HG03457 (cell line): ENCODE measurements at regions not wholly inside any gene's neighbourhood (a gene's known extent, or its start where the extent isn't known, plus 50 kb on each side); places are given as distances from the start of the nearest gene placed in this dataset.

Experiments
- ATAC-seq: cut with Tn5 transposase; IDR thresholded peaks from one replicate; pipeline ENCODE4 v1.9.1; 2021; ENCODE audit warnings: moderate number of reproducible peaks; ENCODE audit not compliant: unreplicated experiment

DNA sequence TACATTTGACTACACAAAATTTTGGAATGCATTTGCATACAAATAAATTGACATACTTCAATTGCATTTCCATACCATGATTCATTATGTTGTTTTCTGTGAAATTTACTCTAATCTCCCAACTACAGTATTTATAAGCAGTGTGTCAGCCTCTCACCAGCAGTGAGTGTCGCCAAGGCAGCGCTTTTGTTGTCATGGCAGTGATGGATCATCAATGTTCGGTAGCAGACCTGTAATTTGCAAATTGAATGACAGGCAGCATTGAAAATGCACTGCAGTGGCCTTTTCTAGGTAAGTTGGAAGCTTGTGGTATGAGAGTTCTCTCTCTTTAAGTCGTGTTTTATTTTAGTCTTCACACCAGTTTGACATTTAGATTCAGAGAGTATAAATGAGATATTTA is 534.1 kb downstream of the PCDH17 start:
- no peak for ATAC-seq

DNA sequence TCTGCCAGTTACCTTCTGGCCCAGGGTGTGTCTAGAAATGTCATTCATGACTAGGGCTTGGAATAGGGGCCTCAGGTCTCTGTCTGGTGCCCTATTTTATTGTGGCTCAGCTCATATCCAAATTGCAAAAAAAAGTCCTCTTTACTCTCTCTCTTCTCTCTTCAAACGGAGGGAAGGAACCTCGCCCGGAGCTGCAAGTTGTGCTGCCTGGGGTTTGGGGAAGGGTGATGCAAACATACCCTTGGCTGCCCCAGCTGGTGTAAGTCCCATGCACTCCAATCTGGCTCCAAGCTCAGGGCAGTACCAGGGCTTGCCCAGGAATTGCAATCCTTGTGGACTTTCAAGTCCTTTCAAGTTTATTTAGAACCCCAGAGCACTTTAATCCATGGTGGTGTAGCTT is 549.6 kb downstream of the PCDH17 start:
- ATAC-seq = no peak

DNA sequence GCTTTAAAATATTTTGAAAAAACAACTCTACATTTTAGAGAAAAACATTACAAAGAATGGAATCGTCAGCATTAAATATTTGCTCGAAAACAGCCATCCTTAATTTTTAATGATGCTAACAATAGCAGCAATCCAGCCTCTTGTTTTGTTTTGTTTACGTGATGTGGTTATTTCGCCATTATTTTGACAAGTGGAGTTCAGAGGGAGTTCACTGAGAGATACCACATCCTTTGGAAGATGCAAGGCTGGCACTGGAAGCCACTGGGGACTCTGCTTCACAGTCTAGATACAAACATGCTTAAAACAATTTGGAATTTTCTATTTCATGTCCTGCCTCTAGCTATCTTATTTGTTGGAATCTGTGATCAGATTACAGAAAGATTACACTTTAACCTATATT is 556.3 kb downstream of the PCDH17 start:
- ATAC-seq = no peak

DNA sequence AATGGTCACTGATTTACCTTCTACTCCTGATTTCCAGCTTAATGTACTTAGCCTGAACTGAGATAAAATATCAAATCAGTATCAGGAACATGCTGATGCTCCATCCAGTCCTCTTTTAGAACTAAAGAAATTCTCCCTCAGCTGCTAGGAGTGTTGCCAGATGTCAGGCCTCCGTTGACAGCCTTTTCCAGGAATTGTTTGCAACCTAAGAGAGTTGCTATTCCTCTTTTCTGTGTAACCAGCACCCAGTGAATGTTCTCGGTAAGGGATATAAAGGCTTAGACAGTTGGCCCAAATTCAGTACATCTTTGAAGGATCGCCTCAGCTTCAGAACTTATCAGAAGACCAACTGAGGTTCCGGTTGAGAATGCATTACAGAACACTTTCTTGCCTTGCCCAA is 559.0 kb downstream of the PCDH17 start:
- no peak for ATAC-seq

DNA sequence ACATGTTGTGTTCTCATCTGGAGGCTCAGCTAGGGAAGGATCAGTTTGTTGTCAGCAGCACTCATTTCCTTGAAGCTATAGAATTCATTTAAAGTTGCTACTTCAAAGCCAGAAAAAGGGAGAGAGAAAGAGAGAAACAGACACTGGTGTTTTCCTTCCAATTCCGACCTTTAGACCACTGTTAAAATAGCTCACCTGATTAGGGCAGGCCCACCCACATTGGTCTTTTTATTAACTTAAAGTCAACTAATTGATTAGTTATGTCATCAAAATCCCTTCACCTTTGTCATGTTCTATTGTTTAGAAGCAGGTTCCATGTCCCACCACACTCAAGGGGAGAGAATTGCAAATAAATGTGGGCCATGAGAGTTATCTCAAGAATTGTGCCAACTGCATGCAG is 560.2 kb downstream of the PCDH17 start:
- no peak for ATAC-seq

DNA sequence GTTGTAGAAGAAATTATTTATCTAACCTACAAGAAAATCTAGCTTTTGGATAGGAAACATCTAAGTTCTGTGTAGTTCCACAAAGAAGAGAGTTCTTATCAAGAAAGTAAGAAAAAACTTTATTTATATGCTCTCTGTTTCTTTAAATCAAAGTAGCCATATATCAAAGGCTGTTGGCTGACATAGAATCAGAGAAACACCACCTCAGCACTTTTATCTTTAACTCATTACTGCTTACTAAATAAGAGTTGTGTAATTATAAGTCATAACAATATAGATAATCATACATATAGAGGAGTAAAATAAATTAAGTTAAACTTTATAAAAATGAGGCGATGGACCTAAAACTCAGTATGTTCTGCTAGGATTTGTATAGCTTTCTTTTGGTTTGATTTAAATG is 570.6 kb downstream of the PCDH17 start:
- no peak for ATAC-seq

DNA sequence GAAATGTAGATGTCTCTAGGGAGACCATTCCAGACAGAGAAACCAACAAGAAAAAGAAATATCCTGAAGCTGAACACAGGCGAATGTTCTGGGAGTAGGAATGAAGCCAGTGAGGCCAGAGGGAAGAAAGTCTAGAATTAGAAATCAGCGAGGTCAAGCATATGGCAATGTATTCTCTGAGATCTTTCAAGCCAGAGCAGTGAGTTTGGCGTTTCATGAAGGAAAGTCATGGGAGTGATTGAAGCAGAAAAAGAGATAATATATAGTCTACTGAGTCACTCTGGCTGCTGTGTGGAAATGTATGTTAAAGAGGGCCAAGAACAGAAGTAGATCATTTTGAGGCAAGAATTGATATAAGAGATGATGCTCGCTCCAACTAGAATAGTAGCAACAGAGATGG is 576.0 kb downstream of the PCDH17 start:
- ATAC-seq = no peak

DNA sequence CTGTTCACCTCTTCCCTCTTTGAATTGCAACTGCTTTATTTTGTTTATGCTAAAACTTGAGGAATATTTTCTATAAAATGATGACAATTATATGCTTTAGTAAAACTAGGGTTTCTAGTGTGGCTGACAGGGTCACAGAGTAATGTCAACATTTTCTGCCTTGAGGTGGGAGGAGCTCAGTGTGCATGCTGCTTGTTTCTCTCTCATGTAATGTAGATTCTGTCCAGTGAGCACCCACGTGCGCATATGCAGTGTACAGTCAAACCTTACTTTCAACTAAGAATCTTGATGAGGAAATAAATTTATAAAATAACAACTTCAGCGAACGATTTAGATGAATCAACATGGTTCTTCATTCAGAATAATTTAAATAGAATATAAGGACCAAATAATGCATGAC is 603.9 kb downstream of the PCDH17 start:
- ATAC-seq = no peak

DNA sequence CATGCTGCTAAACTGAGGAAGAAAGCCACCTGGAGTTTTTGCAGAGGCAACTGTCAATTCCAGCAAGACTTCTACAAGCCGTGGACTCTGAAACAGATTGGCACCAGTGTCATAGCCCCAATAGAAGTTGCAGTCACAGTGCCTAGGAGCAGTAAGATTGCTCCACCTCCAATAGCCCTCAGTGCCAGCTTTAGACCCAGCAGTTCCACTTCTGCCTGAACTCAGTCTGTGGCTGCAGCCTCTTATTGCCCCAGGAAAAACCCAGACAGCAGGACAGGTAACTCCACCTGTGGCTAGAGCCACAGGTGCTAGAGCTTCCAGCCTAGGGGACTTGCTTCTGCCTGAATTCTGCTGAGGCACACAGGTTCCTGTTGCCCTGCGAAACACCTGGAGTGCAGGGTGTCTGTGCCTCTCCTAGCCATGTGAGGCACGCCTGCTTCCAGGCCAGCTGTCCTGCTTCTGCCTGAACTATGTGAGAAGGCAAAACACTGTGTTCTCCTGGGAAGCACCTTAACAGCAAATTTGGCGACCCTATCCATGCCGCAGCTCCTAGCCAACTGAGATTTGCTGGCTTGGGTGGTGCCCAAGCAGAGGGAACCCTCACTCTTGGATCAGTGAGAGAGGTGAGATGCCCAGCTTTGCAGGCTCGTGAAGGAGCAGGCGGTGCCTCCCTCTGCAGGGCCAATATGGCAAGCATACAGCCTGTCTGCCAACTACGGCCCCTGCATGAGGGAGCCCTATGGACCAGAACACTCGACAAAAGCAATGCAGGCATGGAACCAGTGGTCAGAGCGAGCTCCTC is 607.6 kb downstream of the PCDH17 start:
- no peak for ATAC-seq

DNA sequence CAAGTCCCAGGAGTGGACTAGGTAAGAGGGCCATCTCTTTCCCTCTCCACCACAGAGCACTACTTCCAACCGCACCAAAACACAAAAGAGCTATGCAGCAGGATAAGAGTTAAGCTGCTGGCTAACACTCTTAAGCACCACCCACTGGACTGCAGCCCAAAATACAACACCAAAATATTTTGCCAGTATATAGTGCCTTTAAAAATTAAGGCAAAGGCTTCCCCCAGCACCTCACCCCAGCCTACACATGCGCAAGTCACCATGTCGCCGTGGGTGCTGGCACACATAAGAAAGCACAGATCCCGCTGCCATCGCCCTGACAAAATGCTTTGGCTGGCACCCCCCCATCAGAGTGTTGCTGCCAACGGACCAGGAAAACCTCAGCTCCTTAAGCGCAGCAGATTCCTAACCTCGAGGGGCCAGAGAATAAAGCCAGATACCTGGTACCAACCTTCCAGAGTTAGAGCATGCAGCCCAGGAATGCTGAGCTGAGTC is 608.3 kb downstream of the PCDH17 start:
- no peak for ATAC-seq

DNA sequence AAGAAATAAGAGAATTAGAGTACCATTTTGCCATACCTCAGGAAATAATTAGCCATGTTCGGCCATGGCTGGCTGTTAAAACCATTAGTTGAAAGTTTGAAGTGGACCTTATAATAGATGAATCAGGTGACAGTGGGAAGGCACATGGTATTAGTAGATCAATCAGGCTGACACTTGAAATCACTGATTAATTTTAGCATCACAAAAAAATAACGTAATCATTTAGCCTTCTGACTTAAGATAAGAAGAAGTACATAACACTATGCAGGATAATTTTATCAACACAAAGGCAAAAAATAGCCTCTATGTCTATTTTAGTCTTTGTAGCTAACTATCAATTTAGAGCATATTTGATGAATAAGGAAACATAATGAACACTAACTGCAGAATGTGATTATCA is 615.5 kb downstream of the PCDH17 start:
- ATAC-seq = no peak

DNA sequence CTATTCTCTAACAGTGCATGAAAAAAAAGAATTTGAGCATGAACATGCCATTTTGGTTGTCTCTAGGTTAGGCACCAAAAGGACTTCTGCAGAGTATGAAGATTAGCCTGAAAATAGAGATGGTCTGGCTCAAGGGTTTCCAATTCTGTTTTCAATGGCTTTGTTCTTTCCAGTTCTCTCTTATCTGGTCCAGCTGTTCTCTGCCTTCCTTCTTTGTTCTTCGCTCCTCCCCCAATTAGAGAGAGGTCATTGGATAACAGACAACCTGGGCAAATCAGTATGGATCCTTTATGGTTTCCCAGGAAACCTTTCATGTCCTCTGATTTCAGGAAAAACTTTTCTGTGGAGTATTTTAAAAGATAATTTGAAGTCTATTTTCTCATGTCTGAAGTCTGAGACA is 623.4 kb downstream of the PCDH17 start:
- no peak for ATAC-seq

DNA sequence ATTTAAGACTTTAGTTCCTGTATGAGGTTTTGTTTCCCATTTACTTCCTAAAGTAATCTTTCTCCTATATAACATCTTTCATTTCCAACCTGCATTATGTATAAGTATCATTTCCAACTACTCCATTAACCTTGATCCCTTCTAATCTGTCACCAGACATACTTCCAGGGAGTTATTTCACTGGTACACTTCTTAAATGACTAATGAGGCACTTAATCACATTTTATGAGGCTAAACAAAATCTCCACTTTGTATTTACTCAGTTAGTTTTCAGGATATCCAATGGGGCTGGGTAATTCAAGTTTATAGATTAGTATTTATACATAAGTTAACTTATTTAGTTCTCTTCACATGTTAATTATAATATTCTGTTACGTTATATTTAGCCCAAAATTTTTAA is 634.7 kb downstream of the PCDH17 start:
- no peak for ATAC-seq

DNA sequence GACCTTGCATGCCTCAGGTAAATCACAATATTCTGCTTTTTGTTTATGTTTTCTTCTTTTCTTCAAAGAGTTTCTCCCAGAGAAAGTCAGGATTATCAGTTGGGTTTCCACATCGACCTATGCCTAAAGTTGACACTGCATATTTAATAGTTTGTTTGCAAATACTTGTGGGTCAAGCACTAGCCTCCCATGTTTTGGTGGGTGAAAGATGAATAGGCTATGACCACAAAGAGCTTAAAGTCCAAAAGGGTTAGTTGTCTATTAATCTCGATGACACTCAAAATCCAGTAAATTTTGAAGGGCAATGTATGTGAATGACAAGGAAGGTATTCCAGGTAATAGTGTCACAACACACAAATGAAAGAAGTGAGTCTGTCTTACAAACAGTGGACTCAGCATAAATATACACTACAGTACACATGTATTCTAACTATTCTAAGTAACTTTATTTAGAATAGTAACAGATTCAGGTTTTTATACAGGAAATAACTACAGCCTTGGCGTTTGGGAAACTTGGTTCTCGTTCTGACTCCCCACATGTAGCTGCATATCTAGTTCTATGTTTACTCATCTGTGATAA is 667.1 kb downstream of the PCDH17 start:
- no peak for ATAC-seq

DNA sequence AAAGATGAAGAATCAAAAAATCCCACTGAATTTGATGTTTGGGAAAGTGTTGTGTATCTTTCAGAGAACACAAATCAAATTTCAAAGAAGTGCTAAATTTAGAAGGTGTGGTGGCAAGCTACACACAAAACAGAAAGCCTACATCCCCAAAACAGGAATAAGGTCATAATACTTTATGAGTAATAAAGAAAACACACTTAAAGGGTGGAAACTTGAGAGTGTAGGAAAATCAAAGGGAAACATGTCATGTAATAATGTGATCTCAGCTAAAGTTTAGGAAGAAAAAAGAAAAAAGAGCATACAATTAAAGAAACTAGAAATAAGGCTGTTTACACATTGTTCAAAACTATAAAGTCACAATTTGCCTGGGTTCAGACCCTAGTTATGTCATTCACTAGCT is 668.7 kb downstream of the PCDH17 start:
- no peak for ATAC-seq

DNA sequence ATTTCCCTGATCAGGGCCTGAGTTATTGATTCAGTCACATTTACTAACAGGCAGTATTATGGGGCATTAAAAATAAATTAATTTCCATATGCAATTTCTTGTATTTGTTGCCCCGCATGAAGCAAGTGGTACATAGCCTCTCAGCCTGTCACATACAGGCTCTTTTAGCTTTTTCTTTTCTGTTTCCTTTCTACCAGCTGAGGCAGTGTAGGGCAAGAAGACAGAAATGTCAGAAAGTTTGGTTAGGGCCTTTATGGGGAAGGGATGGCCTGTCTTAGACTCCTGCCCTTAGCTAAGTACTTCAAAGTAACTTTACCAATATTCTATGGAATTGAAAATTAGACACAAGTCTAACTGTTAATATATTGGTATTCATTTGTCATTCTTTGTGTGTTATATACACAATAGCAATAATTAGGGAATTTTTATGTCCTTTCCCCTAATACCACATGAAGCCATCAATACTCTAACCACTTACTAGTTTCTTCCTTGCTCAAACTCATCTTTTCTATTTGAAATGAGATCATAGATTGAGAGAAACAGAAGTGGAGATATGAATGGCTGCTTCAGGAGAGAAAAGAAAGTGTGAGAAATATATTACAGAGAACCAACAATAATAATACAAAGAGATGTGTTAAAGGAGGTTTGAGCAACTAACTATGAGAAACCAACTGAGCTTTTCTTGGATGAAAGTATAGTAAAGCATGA is 669.6 kb downstream of the PCDH17 start:
- ATAC-seq = no peak

DNA sequence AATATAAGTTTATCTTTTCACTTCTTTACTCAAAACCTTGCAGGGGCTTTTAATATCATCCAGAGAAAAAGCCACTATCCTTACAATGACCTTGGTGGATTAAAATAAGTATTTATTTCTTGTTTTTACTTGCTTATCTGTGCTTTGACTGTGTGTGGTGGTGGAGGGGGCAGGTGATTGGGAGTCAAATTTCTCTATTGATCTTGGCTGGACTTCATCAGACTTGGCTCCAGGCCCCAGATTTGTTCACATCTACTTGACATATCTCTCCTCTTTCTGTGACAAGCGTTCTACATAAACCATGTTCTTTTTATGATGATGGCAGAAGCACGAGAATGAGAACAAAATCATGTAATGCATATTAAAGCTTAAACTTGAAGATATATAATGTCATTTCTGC is 670.8 kb downstream of the PCDH17 start:
- no peak for ATAC-seq

DNA sequence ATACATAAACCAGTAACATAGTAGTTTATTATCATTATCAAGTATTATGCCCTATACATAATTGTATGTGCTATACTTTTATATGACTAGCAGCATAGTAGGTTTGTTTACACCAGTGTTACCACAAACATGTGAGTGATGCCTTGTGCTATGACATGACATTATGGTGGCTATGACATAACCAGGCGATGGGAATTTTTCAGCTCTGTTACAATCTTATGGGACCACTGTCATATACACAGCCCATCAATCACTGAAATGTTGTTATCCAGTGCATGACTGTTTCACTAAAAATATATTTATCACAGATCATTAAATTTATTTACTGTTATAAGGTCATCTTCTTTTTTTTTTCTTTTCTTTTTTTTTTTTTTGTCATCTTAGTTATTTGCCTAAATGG is 674.5 kb downstream of the PCDH17 start:
- ATAC-seq = no peak

DNA sequence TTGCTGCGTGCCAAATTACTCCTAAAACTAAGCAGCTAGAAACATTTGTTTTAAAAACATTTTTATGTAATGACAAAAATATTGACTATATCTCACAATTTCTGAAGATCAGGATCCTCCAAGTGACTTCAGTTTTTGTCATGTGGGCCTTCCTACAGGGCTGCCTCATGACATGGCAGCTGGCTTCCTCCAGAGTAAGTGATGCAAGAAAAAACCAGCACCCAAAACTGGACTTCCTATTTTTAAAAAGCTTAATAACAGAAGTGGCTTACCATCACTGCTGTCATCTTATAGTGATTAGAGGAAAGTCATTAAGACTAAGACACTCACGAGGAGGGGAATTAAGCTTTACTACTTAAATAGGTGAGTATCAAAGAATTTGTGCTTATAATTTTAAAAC is 681.7 kb downstream of the PCDH17 start:
- no peak for ATAC-seq

DNA sequence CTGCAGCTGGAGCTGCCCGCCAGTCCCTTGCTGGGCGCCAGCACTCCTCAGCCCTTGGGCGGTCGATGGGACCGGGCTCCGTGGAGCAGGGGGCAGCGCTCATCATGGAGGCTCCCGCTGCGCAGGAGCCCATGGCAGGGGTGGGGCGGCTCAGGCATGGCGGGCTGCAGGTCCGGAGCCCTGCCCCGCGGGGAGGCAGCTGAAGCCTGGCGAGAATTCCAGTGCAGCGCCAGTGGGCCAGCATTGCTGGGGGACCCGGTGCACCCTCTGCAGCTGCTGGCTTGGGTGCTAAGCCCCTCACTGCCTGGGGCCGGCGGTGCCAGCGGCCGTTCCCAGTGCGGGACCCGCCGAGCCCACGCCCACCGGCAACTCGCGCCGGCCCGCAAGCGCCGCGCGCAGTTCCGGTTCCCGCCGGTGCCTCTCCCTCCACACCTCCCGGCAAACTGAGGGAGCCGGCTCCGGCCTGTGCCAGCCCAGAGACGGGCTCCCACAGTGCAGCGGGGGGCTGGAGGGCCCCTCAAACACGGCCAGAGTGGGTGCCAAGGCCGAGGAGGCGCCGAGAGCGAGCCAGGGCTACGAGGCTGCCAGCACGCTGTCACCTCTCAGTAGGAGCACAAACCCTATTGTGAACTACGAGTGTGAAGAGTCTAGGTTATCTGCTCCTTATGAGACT is 687.1 kb downstream of the PCDH17 start:
- ATAC-seq = no peak

DNA sequence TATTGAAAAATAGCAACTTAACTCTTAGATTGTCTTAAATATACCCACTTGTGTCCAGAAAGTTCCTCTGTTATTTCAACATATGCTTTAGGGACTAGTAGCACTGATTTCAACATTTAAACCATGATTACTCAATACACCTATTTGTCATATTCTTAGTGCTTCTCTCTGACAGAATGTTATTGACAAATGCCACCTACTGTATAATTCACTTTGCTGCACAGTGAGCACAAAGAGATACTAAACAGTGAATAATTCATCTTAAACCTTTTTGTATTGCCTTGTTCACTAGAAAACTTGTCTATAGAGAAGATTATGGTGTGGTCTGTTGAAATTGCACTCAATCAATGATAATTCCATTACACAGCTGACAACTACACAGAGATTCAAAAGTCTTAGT is 692.6 kb downstream of the PCDH17 start:
- ATAC-seq = no peak

DNA sequence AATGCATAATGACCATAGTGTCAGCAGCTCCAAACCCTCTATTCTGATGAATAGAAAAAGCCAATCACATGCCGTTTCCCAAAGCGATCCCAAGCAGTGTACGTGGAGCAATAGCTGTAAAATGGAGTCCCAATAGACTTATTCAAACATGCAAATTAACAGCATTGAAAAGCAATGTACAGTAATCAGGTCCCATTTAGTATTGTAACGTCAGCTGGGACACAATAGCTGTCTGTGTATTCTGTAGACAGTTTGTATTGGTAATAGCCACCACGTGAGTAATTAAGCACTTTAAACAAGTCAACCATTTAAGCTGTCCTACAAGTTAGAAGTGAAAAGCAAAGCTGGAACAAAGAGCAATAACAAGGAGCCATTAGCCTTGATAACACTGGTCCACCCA is 698.2 kb downstream of the PCDH17 start:
- no peak for ATAC-seq
